Small intestine (tissue), 7 donors: ENCODE measurements at regions not wholly inside any gene's neighbourhood (a gene's known extent, or its start where the extent isn't known, plus 50 kb on each side); places are given as distances from the start of the nearest gene placed in this dataset.

Experiments
- DNase-seq, 2 donors: peaks; one replicate each; pipeline versions ENCODE4 v3.0.0 to v3.0.0-alpha.2; 2013
- FAIRE-seq: peaks from 2 replicates; lab custom pipeline; 2012; peaks lifted over from hg19 to GRCh38; lab: Jason Lieb, UNC
- H3K27ac ChIP-seq, 3 donors: one replicate each; pipeline ENCODE4 v1.5.1; 2013; ENCODE audit warnings: low read length in 2 of 3, mild to moderate bottlenecking in 2 of 3, control low read depth in 1 of 3, inconsistent platforms in 1 of 3, low read depth in 1 of 3, moderate library complexity in 1 of 3
- H3K27me3 ChIP-seq, 3 donors: one replicate each; pipeline ENCODE4 v1.6.1; 2013; ENCODE audit warnings: low read length in 3 of 3, inconsistent platforms in 1 of 3; ENCODE audit not compliant: control insufficient read depth in 3 of 3, insufficient read depth in 3 of 3
- H3K36me3 ChIP-seq, 3 donors: one replicate each; pipeline ENCODE4 v1.6.1; 2013; ENCODE audit warnings: low read length in 3 of 3, inconsistent platforms in 1 of 3, low read depth in 1 of 3, mild to moderate bottlenecking in 1 of 3, moderate library complexity in 1 of 3; ENCODE audit not compliant: control insufficient read depth in 3 of 3, insufficient read depth in 2 of 3
- H3K4me1 ChIP-seq, 3 donors: one replicate each; pipeline ENCODE4 v1.6.1; 2013; ENCODE audit warnings: low read length in 2 of 3, inconsistent platforms in 1 of 3, low read depth in 1 of 3, mild to moderate bottlenecking in 1 of 3, moderate library complexity in 1 of 3; ENCODE audit not compliant: control insufficient read depth in 3 of 3, insufficient read depth in 2 of 3
- H3K4me3 ChIP-seq, 3 donors: one replicate each; pipeline ENCODE4 v1.5.1; 2013; ENCODE audit warnings: low read length in 3 of 3, control low read depth in 1 of 3, inconsistent platforms in 1 of 3, low read depth in 1 of 3, mild to moderate bottlenecking in 1 of 3, moderate library complexity in 1 of 3
- H3K9me3 ChIP-seq, 2 donors: one replicate each; pipeline ENCODE4 v1.6.1; 2013; ENCODE audit warnings: low read depth in 1 of 2, low read length in 1 of 2; ENCODE audit not compliant: control insufficient read depth in 2 of 2, insufficient read depth in 1 of 2
- WGBS, 3 donors: extraction: QIAGEN DNeasy Blood & Tissue Kit; methylation state at CpG; one replicate each; pipeline ENCODE4 v1.1.7; 2013; 5-methylcytosine and 5-hydroxymethylcytosine counted together
- donor health status: healthy with polysubstance abuse.
- donor health status: control.
- donor health status: control.
- donor health status: Bipolar disorder and iron deficiency.
- donor health status: healthy.

GRCh38 chr6:125354649-125355048, 52.9 kb upstream of the HDDC2 start:
- no peak overlapping the region for H3K27ac ChIP-seq
- no peaks in the 10 kb centered on the region for H3K36me3 ChIP-seq
- H3K4me1 ChIP-seq: no peaks in the 10 kb centered on the region
- FAIRE-seq: no peak
- H3K27me3 ChIP-seq: peaks cover 0 to 5% (median 0%) of the 10 kb centered on the region in 3 donors
- no peak overlapping the region for H3K4me3 ChIP-seq
- DNase-seq: no peak
- H3K9me3 ChIP-seq: no peaks in the 10 kb centered on the region
- 52 to 68% (median 59%) methylated on average over 3 of the region's 3 CpGs for WGBS, 3 donors

GRCh38 chr6:125356884-125357283, 55.1 kb upstream of the HDDC2 start:
- H3K27me3 ChIP-seq: peaks cover 0 to 8% (median 0%) of the 10 kb centered on the region in 3 donors
- peak overlapping the region in 1 of 3 donors; percentile 59 for H3K27ac ChIP-seq
- WGBS, 3 donors: 21 to 52% (median 51%) methylated on average over 5 of the region's 5 CpGs

GRCh38 chr6:125357515-125358256, 55.9 kb upstream of the HDDC2 start:
- Histone ChIP-seq H3K27me3 (peaks cover 0 to 15% (median 2%) of the 10 kb centered on the region in 3 donors), H3K4me1 (peaks cover 0 to 2% (median 0%) of the 10 kb centered on the region in 3 donors), H3K27ac (peak overlapping the region in 1 of 3 donors; percentile 71), H3K9me3 (peaks cover 0 to 2% of the 10 kb centered on the region in 2 donors), H3K36me3 (no peaks in the 10 kb centered on the region), H3K4me3 (no peak overlapping the region)
- 34 to 60% (median 46%) methylated on average over 8 of the region's 8 CpGs for WGBS, 3 donors
- peak in 1 of 2 donors; percentile 31 for DNase-seq
- FAIRE-seq: no peak

More at GRCh38 chr6:125356884-125357283, 55.1 kb upstream of the HDDC2 start:
- H3K36me3 ChIP-seq: no peaks in the 10 kb centered on the region
- no peaks in the 10 kb centered on the region for H3K4me1 ChIP-seq
- no peak for FAIRE-seq
- no peak for DNase-seq
- H3K9me3 ChIP-seq: peaks cover 0 to 2% of the 10 kb centered on the region in 2 donors
- H3K4me3 ChIP-seq: no peak overlapping the region

GRCh38 chr6:125358898-125359297, 57.1 kb upstream of the HDDC2 start:
- FAIRE-seq (no peak), DNase-seq (no peak)
- Histone ChIP-seq H3K9me3 (peaks cover 0 to 2% of the 10 kb centered on the region in 2 donors), H3K36me3 (no peaks in the 10 kb centered on the region), H3K27ac (no peak overlapping the region), H3K27me3 (peaks cover 0 to 27% (median 7%) of the 10 kb centered on the region in 3 donors), H3K4me3 (no peak overlapping the region), H3K4me1 (peaks cover 0 to 6% (median 0%) of the 10 kb centered on the region in 3 donors)
- 83 to 89% (median 88%) methylated on average over 3 of the region's 3 CpGs for WGBS, 3 donors

- peaks cover 0 to 42% (median 8%) of the 10 kb centered on the region in 3 donors for H3K27me3 ChIP-seq
- H3K4me3 ChIP-seq: no peak overlapping the region
- peaks cover 0 to 2% of the 10 kb centered on the region in 2 donors for H3K9me3 ChIP-seq
- no peak overlapping the region for H3K27ac ChIP-seq
- no peak for FAIRE-seq
- H3K4me1 ChIP-seq: peaks cover 0 to 6% (median 0%) of the 10 kb centered on the region in 3 donors
- no peak for DNase-seq
- WGBS, 3 donors: 65 to 80% (median 72%) methylated on average over 2 of the region's 2 CpGs
- no peaks in the 10 kb centered on the region for H3K36me3 ChIP-seq
These were observed 60.1 kb upstream of the HDDC2 start for GRCh38 chr6:125361868-125362267.

- H3K9me3 ChIP-seq: peaks cover 0 to 2% of the 10 kb centered on the region in 2 donors
- peaks cover 0 to 6% (median 0%) of the 10 kb centered on the region in 3 donors for H3K4me1 ChIP-seq
- peaks cover 0 to 42% (median 8%) of the 10 kb centered on the region in 3 donors for H3K27me3 ChIP-seq
- peak overlapping the region in 2 of 3 donors; percentile 21 to 30 for H3K4me3 ChIP-seq
- peak overlapping the region in 2 of 3 donors; percentile 6 to 41 for H3K27ac ChIP-seq
- H3K36me3 ChIP-seq: no peaks in the 10 kb centered on the region
- WGBS, 3 donors: 2 to 3% (median 3%) methylated on average over 42 to 44 of the region's 44 CpGs
- FAIRE-seq (no peak), DNase-seq (peak; percentile 2 to 49)
These were observed 61.5 kb upstream of the HDDC2 start for GRCh38 chr6:125363039-125363823.

- DNase-seq (no peak), FAIRE-seq (no peak)
- Histone ChIP-seq H3K4me3 (peak overlapping the region in 1 of 3 donors; percentile 30), H3K27me3 (peaks cover 0 to 42% (median 8%) of the 10 kb centered on the region in 3 donors), H3K27ac (peak overlapping the region in 2 of 3 donors; percentile 6 to 41), H3K4me1 (peaks cover 0 to 6% (median 0%) of the 10 kb centered on the region in 3 donors), H3K9me3 (peaks cover 0 to 2% of the 10 kb centered on the region in 2 donors), H3K36me3 (no peaks in the 10 kb centered on the region)
- 21 to 41% (median 35%) methylated on average over 9 of the region's 9 CpGs for WGBS, 3 donors
These were observed 62.0 kb upstream of the HDDC2 start for GRCh38 chr6:125363824-125364165.

- Histone ChIP-seq H3K9me3 (peaks cover 0 to 2% of the 10 kb centered on the region in 2 donors), H3K27ac (no peak overlapping the region), H3K36me3 (no peaks in the 10 kb centered on the region), H3K4me1 (peaks cover 0 to 6% (median 0%) of the 10 kb centered on the region in 3 donors), H3K4me3 (no peak overlapping the region), H3K27me3 (peaks cover 0 to 42% (median 8%) of the 10 kb centered on the region in 3 donors)
- FAIRE-seq (no peak), DNase-seq (no peak)
- 72 to 81% (median 80%) methylated on average over 5 of the region's 5 CpGs for WGBS, 3 donors
These were observed 63.5 kb upstream of the HDDC2 start for GRCh38 chr6:125365230-125365629.
